Astrocyte (in vitro differentiated cells and primary cell): ENCODE measurements at regions not wholly inside any gene's neighbourhood (a gene's known extent, or its start where the extent isn't known, plus 50 kb on each side); places are given as distances from the start of the nearest gene placed in this dataset.

Experiments
- CTCF ChIP-seq: IDR thresholded peaks from 2 replicates; pipeline ENCODE4 v1.5.1; 2011; ENCODE audit warnings: low read depth, mild to moderate bottlenecking, inconsistent platforms, low read length, moderate library complexity; ENCODE audit not compliant: insufficient read depth
- EZH2 ChIP-seq: IDR thresholded peaks from 2 replicates; pipeline ENCODE4 v1.6.1; 2012; ENCODE audit warnings: mild to moderate bottlenecking, low read length, inconsistent platforms; ENCODE audit not compliant: insufficient read depth

- TF ChIP-seq CTCF (no peak), EZH2 (no peak)
Observed at GRCh38 chr5:51271261-51271660, 112.0 kb upstream of the ISL1 start.
